ENCODE measurements at regions not wholly inside any gene's neighbourhood (a gene's known extent, or its start where the extent isn't known, plus 50 kb on each side); places are given as distances from the start of the nearest gene placed in this dataset.

- Histone ChIP-seq H3K9me3 (ENCODE audit: low read length) (no peaks in the 10 kb centered on the region), H3K79me2 (ENCODE audit: insufficient read depth, low read depth, low read length) (no peaks in the 10 kb centered on the region), H3K36me3 (ENCODE audit: insufficient read depth, low read length) (no peaks in the 10 kb centered on the region), H3K4me1 (ENCODE audit: insufficient read depth, low read length, poor library complexity, severe bottlenecking) (peaks cover 4% of the 10 kb centered on the region), H2AFZ (ENCODE audit: low read length) (no peak overlapping the region), H3K4me3 (ENCODE audit: low read depth, low read length, poor library complexity, severe bottlenecking) (no peak overlapping the region), H4K20me1 (ENCODE audit: insufficient read depth, low read length) (no peaks in the 10 kb centered on the region), H3K4me2 (ENCODE audit: low read length) (no peak overlapping the region), H3K27ac (ENCODE audit: low read depth, low read length, poor library complexity, severe bottlenecking) (no peak overlapping the region), H3K9me2 (ENCODE audit: insufficient read depth, low read length) (no peaks in the 10 kb centered on the region)
- CTCF ChIA-PET (ENCODE audit: unreplicated experiment) = no interaction called here
- POLR2A ChIA-PET = interaction anchor here (0.7 to 1.3 kb wide), 2 partner anchors 39 to 519 kb away, joined by 3 read pairs; no protein-coding TSS in a partner anchor
- no peak for DNase-seq (ENCODE audit: low spot score)
- intact Hi-C loops (cut with micrococcal nuclease; ENCODE audit: unreplicated experiment) = no loop called here
- TF ChIP-seq CTCF (conservative IDR thresholded peaks at IDR 0.05; ENCODE audit: low read length) (no peak), EZH2phosphoT487 (IDR thresholded peaks at IDR 0.05; ENCODE audit: borderline replicate concordance, low read depth, low read length) (no peak)
- no TSS peak for BruUV-seq (replicated peaks)
Measured at GRCh38 chr6:81818901-81819361, 66.5 kb upstream of the TENT5A start.

GRCh38 chr6:81816380-81816779 lies 63.9 kb upstream of the TENT5A start:
- ChIA-PET CTCF (ENCODE audit: unreplicated experiment) (no interaction called here), POLR2A (no interaction called here)
- Histone ChIP-seq H3K4me1 (ENCODE audit: insufficient read depth, low read length, poor library complexity, severe bottlenecking) (peaks cover 4% of the 10 kb centered on the region), H4K20me1 (ENCODE audit: insufficient read depth, low read length) (no peaks in the 10 kb centered on the region), H3K4me2 (ENCODE audit: low read length) (no peak overlapping the region), H3K4me3 (ENCODE audit: low read depth, low read length, poor library complexity, severe bottlenecking) (no peak overlapping the region), H2AFZ (ENCODE audit: low read length) (no peak overlapping the region), H3K9me3 (ENCODE audit: low read length) (no peaks in the 10 kb centered on the region), H3K79me2 (ENCODE audit: insufficient read depth, low read depth, low read length) (no peaks in the 10 kb centered on the region), H3K36me3 (ENCODE audit: insufficient read depth, low read length) (no peaks in the 10 kb centered on the region), H3K27ac (ENCODE audit: low read depth, low read length, poor library complexity, severe bottlenecking) (no peak overlapping the region), H3K9me2 (ENCODE audit: insufficient read depth, low read length) (no peaks in the 10 kb centered on the region)
- no peak for DNase-seq (ENCODE audit: low spot score)
- intact Hi-C loops (cut with micrococcal nuclease; ENCODE audit: unreplicated experiment) = no loop called here
- no TSS peak for BruUV-seq (replicated peaks)
- TF ChIP-seq EZH2phosphoT487 (IDR thresholded peaks at IDR 0.05; ENCODE audit: borderline replicate concordance, low read depth, low read length) (no peak), CTCF (conservative IDR thresholded peaks at IDR 0.05; ENCODE audit: low read length) (no peak)

GRCh38 chr6:81814370-81815076 lies 62.0 kb upstream of the TENT5A start:
- Histone ChIP-seq H4K20me1 (ENCODE audit: insufficient read depth, low read length) (no peaks in the 10 kb centered on the region), H3K9me3 (ENCODE audit: low read length) (no peaks in the 10 kb centered on the region), H3K27ac (ENCODE audit: low read depth, low read length, poor library complexity, severe bottlenecking) (no peak overlapping the region), H3K36me3 (ENCODE audit: insufficient read depth, low read length) (no peaks in the 10 kb centered on the region), H3K9me2 (ENCODE audit: insufficient read depth, low read length) (no peaks in the 10 kb centered on the region), H3K4me1 (ENCODE audit: insufficient read depth, low read length, poor library complexity, severe bottlenecking) (no peaks in the 10 kb centered on the region), H3K4me2 (ENCODE audit: low read length) (no peak overlapping the region), H2AFZ (ENCODE audit: low read length) (no peak overlapping the region), H3K4me3 (ENCODE audit: low read depth, low read length, poor library complexity, severe bottlenecking) (no peak overlapping the region), H3K79me2 (ENCODE audit: insufficient read depth, low read depth, low read length) (no peaks in the 10 kb centered on the region)
- DNase-seq (ENCODE audit: low spot score) = no peak
- BruUV-seq (replicated peaks) = no TSS peak
- TF ChIP-seq EZH2phosphoT487 (IDR thresholded peaks at IDR 0.05; ENCODE audit: borderline replicate concordance, low read depth, low read length) (no peak), CTCF (conservative IDR thresholded peaks at IDR 0.05; ENCODE audit: low read length) (no peak)
- ChIA-PET CTCF (ENCODE audit: unreplicated experiment) (no interaction called here), POLR2A (no interaction called here)
- intact Hi-C loops (cut with micrococcal nuclease; ENCODE audit: unreplicated experiment) = no loop called here

Data from OCI-LY7 (cell line).